ENCODE measurements at regions not wholly inside any gene's neighbourhood (a gene's known extent, or its start where the extent isn't known, plus 50 kb on each side); places are given as distances from the start of the nearest gene placed in this dataset.
"Not testable (repeated sequence)": the region's sequence is repeated elsewhere in the genome, so short reads cannot be mapped to it uniquely, and the experiment has no call there.

DNA sequence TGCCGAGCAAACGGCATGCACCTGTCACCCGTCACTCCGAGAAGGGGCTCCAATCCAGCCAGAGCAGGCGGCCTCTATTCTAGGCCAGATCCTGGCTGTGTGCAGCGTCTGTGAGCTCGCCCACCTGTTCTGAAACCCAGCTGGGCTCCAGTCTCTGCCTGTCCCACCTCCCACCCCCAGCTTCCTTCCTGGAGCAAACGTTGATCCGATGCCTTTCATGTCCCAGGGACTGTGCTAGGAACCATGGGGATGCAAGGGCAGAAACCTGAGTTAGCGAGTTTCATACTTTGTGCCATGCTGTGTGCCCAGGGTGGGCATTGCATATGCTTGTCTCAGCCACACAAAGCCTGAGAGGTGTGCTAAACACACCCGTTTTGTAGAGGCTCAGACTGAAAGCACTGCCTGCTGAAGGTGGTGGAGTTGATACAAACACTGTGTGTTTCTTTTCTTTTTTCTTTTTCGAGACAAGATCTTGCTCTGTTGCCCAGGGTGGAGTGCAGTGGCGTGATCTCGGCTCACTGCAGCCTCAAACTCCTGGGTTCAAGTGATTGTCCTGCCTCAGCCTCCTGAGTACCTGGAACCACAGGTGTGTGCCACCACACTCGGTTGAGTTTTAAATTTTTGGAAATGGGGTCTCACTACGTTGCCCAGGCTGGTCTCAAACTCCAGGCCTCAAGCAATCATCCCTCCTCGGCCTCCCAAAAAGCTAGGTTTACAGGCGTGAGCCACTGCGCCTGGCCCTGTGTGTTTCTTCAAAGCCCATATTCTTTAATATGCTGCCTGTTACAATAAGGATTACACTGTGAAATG lies 84.1 kb upstream of the MED13L start:
- peak; percentile 83 for DNase-seq

DNA sequence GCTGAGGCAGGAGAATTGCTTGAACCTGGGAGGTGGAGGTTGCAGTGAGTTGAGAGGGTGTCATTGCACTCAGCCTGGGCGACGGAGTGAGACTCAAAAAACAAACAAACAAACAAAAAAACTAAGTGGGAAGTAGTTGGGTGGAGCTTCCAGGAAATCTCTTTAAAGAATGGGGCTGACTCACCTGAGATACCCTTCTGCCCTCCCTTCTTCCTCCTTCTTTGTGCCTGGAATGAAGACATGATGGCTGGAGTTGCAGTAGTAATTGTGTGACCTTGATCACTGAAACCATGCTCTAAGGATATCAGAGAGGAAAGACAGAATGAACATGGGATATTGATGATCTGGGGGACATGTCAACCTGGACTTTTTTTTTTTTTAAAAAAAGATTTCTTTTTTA lies 87.6 kb upstream of the MED13L start:
- DNase-seq: no peak

DNA sequence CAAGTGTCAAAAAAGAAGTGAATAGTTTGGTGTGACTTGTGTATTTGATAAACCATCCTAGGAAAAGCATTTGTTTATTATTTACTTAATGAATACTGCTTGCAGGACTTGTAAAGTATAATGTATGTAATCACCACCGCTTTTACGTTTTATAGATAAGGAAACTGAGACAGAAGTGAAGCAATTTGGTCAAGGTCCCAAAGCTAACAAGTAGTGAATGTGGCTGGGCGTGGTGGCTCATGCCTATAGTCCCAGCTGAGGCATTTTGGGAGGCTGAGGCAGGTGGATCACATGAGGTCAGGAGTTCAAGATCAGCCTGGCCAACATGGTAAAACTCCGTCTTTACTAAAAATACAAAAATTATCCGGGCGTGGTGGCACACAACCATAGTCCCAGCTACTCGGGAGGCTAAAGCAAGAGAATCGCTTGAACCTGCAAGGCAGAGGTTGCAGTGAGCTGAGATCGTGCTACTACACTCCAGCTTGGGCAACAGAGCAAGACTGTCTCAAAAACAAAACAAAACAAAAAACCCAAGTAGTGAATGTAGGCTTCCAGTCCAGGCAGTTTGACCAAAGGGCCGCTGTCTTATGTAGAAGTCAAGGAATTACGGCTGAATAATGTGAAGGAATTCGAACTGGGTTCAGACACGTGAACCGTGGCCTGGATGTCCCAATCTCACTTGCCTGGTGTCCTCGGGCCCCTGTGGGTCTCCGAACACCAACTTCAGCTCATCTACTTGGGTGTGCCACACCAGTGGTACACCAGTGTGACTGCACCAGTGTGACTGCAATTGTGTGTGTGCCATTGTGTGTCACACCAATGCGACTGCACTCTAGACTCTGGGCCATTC lies 88.3 kb upstream of the MED13L start:
- no peak for DNase-seq

DNA sequence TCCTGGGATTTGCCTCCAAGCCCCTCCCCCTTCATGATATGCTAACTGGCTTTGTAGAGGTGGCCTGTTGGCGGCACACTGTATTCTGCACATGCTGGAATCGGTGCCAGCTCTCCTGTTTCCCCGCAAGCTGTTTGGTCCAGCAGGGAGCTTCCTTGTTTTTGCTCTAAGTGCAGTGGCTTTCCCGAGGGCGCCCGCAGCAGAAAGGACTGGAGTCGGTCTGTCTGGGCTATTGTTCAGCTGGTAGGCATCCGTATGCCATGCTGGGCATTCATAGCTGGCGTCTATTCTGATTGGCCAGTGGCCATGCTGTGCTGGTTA lies 88.9 kb upstream of the MED13L start:
- peak; percentile 94 for DNase-seq

DNA sequence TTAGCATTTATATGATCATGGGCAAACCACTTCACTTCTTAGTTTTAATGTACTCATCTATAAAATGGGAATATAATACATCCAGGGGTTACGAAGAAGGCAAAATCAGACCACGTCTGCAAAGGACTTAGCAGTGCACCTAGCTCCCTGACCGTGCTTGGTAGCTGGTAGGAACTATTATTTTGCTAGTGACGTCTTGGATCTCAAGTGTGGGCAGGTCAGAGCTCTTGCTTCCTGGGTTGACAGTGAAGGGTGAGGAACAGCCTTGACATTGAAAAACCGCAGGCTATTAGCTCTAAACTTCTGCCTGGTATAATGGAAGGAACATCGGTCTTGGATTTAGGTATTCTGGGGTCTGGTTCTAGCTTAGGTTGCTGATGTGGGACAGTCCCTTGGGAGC lies 89.3 kb upstream of the MED13L start:
- DNase-seq: no peak

DNA sequence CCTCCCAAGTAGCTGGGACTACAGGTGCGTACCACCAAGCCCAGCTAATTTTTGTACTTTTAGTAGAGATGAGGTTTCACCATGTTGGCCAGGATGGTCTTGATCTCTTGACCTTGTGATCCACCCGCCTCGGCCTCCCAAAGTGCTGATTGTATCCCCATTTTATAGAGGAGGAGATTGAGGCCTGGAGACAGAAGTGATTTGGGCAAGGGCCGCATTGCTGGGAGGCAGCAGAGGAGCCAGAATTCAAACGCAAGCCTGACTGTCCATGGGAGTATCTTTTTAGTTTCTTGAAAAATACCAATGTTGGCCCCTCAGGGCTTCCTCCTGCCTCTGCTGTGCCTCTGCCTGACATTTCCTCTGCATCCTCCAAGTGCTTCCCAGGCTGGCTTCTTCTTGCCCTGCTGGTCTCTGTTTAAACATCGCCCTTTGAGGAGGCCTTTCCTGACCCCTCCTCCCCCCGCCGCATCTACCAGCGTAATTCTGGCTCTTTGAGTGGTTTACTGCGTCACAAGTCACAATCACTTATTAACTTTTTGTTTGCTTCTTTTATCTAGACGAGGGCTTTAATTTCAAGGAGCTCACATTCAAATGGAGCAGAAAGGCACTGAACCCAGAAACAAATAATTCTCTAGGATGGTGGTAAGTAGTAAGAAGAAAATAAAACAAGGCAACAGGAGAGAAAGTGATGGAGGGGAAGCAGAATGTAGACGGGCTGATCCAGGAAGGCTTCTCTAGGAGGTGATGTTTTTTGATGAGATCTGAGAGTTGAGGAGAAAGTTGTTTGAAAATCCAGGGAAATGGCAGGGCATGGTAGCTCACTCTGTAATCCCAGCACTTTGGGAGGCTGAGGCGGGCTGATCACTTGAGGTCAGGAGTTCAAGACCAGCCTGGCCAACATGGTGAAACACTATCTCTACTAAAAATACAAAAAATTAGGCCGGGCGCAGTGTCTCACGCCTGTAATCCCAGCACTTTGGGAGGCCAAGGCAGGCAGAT lies 91.0 kb upstream of the MED13L start:
- no peak for DNase-seq

DNA sequence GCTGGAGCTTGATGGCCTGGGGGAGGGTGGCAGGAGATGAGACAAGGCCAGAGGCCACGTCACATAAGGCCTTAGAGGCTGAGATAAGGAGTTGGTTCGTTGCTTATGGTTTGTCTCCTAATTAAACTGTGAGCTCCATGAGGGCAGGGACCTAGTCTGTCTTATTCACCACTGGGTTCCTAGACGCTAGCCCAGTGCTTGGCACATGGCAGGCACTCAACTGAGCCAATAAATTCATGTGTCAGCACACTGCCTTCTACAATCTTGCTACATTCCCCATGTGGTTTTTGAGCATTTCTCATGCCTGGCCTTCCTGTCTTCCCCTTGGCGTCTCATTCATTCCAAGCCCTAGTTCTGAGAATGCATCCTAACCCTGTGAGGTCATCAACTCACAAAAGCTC lies 92.5 kb upstream of the MED13L start:
- DNase-seq: no peak

DNA sequence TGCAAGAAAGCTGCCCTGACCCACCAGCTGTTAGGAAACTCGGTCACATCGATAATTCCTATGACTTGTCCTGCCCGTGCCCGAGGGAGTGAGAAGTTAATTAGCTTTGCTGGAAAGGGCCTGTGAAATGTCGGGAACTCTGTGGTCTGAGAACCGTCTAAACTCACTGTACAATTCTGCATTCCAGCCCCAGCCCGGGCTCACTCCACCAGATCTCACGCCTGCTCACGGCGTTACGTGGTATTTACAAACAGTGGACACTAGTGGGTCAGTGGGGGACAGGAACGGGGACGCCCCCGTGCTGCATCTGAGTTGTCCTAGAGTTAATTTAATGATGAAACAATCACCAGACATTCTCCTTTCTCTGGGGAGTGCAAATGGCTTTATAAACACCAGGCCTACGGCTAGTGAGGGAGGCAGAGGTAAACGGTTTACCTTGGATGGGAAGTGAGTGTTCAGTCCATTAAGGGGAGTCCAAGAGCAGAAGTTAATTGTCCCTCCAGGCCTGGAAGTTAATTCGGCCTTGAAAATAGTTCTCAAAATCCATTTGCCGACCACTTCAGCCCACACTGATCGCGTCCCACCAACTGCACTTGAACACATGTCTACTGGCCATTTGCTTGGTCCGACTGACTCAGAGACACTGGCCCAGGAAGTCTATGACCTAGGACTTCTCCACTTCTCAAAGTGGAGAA lies 93.5 kb upstream of the MED13L start:
- DNase-seq: no peak

DNA sequence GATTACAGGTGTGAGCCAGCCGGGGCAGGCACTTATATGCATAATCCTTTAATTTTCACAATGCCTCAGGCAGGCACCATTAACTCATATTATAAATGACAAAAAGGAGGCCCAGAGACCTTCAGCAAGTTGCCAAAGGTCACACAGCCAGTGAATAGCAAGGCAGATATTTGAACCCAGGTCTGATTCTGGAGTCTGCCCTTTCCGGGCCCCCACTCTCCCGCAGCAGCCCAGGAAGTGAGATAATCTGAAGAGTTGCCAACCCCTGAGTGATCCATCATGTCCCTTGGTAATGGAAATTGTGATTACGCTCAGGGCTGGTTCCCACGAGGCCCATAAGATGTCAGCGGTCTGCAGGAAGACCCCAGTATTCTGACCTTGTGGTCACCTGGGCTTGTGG lies 95.3 kb upstream of the MED13L start:
- no peak for DNase-seq

DNA sequence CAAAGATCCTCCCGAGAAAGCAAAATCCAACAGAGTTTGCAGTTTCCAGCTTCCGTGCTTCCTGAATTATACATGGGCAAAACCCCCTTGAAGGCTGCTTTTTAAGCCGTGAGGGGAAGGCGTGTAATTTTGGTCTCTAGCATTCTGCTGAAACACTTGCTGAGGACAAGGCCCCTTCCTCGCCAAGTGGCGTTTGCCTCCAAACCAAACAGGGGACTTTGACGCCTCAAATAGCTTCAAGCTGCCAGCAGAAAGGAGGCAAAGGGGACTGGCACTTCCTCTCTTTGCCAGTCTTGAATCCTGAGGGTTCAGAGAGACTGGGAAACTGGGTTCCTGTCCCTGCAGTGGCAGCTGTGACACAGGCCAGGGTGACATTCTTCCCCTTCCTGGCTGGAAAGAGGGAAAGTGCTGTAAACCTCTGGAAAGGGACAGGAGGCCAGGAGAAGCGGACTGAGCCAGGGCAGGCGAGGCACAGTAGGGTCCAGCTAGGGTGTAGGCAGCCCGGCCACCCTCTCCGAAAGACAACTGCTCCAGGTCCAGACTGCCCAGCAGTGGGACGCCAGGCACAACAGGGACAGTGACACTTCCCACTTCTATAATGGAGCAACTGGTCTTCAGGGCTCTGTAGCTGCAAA lies 96.2 kb upstream of the MED13L start:
- no peak for DNase-seq

DNA sequence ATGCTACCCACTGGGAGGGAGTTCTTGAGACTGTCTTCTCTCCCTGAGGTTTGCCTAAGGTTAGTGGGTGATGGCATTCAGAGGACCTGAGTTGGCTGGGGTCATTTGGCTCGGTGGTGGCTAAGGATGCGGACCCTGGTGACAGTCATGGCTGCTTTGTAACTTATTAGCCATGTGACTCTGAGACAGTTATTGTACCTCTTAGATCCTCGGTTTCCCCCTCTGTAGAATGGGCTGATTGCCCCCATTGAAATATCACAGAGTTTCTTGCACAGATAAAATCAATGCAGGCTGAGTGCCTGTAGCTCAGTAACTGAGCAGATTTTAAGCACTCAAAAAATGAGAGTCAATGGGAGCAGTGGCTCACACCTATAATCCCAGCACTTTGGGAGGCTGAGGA lies 96.7 kb upstream of the MED13L start:
- DNase-seq: no peak

DNA sequence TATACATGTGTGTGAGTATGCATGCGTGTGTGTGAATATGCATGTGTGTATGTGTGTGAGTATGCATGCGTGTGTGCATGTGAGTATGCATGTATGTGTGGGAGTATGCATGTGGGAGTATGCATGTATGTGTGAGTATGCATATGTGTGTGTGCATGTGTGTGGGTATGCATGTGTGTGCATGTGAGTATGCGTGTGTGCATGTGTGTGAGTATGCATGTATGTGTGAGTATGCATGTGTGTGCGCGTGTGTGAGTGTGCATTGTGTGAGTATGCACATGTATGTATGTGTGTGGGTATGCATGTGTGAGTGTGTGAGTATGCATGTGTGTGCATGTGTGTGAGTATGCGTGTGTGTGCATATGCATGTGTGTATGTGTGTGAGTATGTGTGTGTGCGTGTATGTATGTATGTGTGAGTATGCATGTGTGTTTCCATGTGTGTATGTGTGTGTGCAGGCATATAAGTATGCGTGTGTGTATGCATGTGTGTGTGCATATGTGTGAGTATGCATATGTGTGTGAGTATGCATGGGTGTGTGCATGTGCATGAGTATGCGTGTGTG lies 97.9 kb upstream of the MED13L start:
- no peak for DNase-seq

DNA sequence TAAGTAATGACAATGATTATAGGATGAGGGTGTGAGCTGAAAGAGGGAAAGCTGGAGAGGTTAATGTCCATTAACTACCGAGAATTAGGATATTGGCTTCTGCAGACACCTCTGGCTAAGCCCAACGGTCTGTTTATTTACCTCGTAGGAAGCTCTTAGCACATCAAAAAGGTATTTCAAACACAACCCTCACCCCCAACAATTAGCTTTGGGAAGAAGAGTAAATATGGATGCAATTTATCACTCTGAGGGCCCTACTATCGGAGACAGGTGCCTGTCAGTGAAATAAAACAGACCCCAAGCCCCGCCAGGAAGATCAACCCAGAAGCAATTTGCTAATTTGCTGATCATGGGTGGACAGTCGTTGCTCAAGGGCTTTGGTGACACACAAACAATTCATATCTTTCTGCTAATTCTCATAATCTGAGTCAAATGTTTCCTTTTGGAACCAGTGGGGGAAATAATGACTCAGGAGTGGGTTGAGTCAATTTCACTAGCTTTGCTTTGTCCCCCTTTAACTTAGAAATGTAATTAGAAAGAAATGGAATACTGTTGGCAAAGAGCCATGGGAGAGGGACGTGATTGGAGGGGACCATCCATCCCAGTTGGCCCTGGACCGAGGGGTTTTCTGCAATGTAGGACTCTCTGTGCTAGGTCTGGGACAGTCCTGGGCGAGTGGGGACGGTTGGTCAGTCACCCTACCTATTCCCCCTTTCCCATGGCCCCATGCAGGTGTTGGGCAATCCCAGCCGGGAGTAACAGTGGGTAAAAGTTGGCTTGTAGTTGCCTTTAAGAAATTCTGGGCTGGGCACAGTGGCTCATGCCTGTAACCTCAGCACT lies 99.1 kb upstream of the MED13L start:
- peak; percentile 97 for DNase-seq

DNA sequence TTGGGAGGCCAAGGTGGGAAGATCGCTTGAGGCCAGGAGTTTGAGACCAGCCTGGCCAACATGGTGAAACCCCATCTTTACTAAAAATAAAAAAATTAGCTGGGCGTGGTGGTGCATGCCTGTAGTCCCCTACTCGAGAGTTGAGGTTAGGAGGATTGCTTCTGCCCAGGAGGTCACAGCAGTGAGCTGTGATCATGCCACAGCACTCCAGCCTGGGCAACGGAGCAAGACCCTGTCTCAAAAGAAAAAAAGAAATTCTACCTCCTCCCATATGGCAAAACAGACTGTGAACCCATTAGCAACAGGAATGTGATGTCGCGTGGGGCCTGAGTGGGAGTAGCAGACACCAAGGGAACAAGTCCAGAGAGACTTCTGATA lies 99.7 kb upstream of the MED13L start:
- not testable (repeated sequence) for DNase-seq

DNA sequence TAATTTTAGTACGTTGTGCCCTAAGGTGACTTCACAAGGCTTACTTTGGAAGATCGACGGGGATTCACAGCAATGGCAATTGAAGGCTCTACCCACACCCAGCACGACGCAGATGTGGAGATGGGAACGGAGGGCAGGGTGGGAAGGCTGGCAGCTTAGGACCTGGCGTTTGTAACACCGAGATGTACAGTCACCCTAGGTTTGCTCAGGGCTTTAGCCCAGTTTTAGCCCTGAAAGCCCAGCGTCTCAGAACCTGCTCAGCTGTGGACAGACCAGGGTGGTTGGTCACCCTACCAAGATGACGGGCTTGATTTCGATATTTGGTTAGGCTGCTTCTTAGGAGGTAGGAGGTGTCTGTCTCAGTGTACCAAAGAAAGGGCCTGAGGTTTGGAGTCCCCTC lies 100.5 kb upstream of the MED13L start:
- DNase-seq: no peak

DNA sequence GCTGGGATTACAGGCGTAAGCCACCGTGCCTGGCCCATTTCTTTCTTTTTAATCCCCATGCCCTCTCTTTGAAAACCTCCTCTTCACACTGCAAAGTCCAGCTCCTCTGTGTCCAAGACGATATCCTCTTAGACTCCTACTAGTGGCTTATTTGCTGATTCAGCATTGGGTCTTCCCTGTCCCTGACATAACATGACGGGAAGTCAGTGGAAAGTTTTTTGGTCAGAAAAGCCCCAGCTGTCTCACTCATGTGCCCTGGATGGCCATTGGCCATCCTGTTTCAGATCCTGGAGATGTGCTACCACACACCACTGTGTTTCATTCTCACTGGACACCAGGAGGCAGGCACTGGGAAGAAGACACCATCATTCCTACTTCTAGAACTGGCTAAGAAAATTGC lies 102.6 kb upstream of the MED13L start:
- no peak for DNase-seq

DNA sequence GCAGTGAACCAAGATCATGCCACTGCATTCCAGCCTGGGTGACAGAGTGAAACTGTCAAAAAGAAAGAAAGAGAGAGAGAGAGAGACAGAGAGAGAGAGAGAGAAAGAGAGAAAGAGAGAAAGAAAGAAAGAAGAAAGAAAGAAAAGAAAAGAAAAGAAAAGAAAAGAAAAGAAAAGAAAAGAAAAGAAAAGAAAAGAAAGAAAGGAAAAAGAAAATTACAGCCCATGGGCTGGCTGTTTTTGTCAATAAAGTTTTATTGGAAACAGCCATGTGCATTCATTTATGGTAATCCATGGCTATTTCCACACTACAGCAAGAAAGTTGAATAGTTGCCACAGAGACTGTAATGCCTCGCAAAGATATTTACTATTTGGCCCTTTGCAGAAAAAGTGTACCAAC lies 103.2 kb upstream of the MED13L start:
- not testable (repeated sequence) for DNase-seq

DNA sequence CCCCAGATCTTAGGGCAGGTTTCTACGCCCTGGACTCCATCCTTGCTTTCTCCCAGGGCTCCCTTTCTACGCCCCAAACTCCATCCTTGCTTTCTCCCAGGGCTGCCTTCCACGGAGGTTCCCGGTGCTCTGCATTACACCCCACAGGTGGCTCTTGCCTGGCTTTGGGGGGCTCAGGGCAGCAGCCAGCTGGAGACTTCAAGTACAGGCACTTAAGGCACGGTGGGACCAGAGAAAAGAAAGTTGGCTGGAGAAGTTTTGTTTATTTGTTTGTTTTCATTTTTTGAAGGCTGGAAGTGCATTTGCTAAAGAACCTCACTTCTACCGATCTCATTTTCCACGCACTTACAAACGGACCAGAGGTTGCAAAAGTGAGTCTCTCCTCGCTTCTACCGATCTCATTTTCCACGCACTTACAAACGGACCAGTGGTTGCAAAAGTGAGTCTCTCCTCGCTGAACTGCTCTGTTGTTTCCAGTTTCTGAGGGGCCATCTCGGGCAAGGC lies 103.8 kb upstream of the MED13L start:
- no peak for DNase-seq

DNA sequence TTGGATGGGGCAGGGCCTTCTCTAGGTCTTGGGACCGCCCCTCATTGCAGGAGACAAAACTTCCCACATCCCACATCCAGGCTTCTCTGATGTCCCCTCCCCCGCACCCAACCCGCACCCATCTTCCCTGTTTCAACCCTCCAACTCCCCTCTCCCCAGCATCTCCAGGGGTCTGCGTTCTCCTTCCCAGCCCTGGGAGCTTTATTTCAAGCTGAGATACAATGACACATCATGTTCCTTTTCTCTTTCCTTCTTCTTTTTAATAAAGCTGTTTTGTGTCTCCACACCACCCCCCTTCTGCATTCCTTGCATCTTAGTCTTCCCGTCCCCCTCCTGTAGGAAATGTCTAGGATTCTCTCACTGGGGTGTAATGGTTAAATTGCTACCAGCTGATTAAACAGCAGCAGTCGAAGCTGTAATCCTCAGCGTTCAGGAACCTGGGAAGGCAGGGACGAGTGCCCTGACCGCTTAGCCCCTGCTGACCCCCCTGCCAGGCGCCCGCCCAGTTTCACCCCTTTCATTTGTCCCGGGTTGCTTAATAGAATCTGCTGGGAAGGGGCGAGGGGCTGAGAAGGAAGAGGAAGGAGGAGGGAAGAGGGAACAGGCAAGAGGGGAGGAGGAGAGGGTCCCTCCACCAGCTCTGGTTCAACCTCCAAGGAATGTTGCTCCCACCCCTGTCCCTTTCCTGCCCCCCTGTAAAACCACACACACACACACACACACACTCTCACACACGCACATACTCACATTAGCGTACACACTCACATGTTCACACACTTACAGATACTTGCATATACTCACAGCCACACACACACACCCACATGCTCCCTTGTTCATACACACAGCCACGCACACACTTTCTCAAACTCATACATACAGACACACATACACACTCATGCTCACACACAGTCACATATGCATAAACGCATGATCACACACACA lies 104.5 kb upstream of the MED13L start:
- no peak for DNase-seq
